ENCODE measurements at regions not wholly inside any gene's neighbourhood (a gene's known extent, or its start where the extent isn't known, plus 50 kb on each side); places are given as distances from the start of the nearest gene placed in this dataset.

- TF ChIP-seq PKNOX1 (IDR thresholded peaks at IDR 0.05) (no peak), CTBP1 (IDR thresholded peaks at IDR 0.05; ENCODE audit: borderline replicate concordance) (no peak)
Measured at GRCh38 chr7:26434974-26435373, 143.3 kb downstream of the SNX10 start.

Measured in HEK293T (cell line).